T-cell (primary cell): ENCODE measurements at regions not wholly inside any gene's neighbourhood (a gene's known extent, or its start where the extent isn't known, plus 50 kb on each side); places are given as distances from the start of the nearest gene placed in this dataset.

Source experiments
- ATAC-seq, 4 experiments: fragments of 200-7000 bp in 3 of 4; fragments of 150-1000 bp in 1 of 4; cut with Tn5 transposase; replicated peaks in 1 of 4; 1 replicate in 3 of 4; 2 replicates in 1 of 4; pipeline ENCODE4 v1.10.0; 2021; ENCODE audit warnings: moderate library complexity in 3 of 4, mild to moderate bottlenecking in 2 of 4, moderate number of reproducible peaks in 1 of 4
- CTCF ChIA-PET, 2 donors: fragments of 300-600 bp; sonication (Branson Sonifier 250); formaldehyde crosslinking; loops; one replicate each; lab custom pipeline; 2022; ENCODE audit warnings: antibody characterized with exemption in 2 of 2; lab: Charles Lee
- POLR2A ChIA-PET, 2 donors: fragments of 300-600 bp; sonication (Branson Sonifier 250); formaldehyde crosslinking; loops; one replicate each; lab custom pipeline; 2022; ENCODE audit warnings: antibody characterized with exemption in 2 of 2; lab: Charles Lee
- DNase-seq, 35 experiments: peaks; one replicate each; pipeline versions ENCODE4 v3.0.0 to v3.0.0-alpha.2; 2013 to 2023
- H3K27ac ChIP-seq: one replicate; pipeline ENCODE4 v1.5.1; 2013; ENCODE audit warnings: low read length
- H3K27me3 ChIP-seq, 2 experiments: replicated peaks in 1 of 2; 1 replicate in 1 of 2; 2 replicates in 1 of 2; pipeline versions ENCODE4 v1.6.1 to v1.7.0; 2013; ENCODE audit warnings: low read length in 1 of 2, mixed read lengths in 1 of 2; ENCODE audit not compliant: control insufficient read depth in 2 of 2, insufficient read depth in 2 of 2; ENCODE audit errors: extremely low read depth in 1 of 2
- H3K36me3 ChIP-seq, 2 donors: 1 replicate in 1 of 2; 2 replicates in 1 of 2; pipeline versions ENCODE4 v1.6.1 to v1.7.0; 2013; ENCODE audit warnings: low read length in 1 of 2; ENCODE audit not compliant: control insufficient read depth in 2 of 2, insufficient read depth in 1 of 2; ENCODE audit errors: extremely low read depth in 1 of 2
- H3K4me1 ChIP-seq, 2 experiments: 1 replicate in 1 of 2; 2 replicates in 1 of 2; pipeline versions ENCODE4 v1.6.1 to v1.7.0; 2013; ENCODE audit warnings: low read length in 2 of 2, mixed read lengths in 1 of 2; ENCODE audit not compliant: insufficient read depth in 2 of 2, control insufficient read depth in 1 of 2; ENCODE audit errors: extremely low read depth in 1 of 2
- H3K4me3 ChIP-seq, 2 donors: 1 replicate in 1 of 2; 2 replicates in 1 of 2; pipeline versions ENCODE4 v1.5.1 to v1.7.0; 2013; ENCODE audit warnings: mild to moderate bottlenecking in 2 of 2, low read length in 1 of 2, moderate library complexity in 1 of 2; ENCODE audit not compliant: control insufficient read depth in 1 of 2; ENCODE audit errors: extremely low read depth in 1 of 2
- H3K9me3 ChIP-seq: 2 replicates; pipeline ENCODE4 v1.7.0; 2013
- H3K27ac Mint-ChIP-seq, 2 donors: one replicate each; pipeline ENCODE4 v1.8.0; 2020 to 2021; ENCODE audit warnings: mild to moderate bottlenecking in 2 of 2, mixed read lengths in 2 of 2
- H3K27me3 Mint-ChIP-seq, 2 donors: one replicate each; pipeline ENCODE4 v1.8.0; 2021 to 2022; ENCODE audit warnings: mixed read lengths in 2 of 2
- H3K36me3 Mint-ChIP-seq: one replicate; pipeline ENCODE4 v1.8.0; 2021; ENCODE audit warnings: mixed read lengths
- H3K4me1 Mint-ChIP-seq, 3 donors: one replicate each; pipeline ENCODE4 v1.8.0; 2020 to 2022; ENCODE audit warnings: mixed read lengths in 3 of 3, mild to moderate bottlenecking in 1 of 3
- H3K4me3 Mint-ChIP-seq, 3 donors: one replicate each; pipeline ENCODE4 v1.8.0; 2020 to 2022; ENCODE audit warnings: mild to moderate bottlenecking in 3 of 3, mixed read lengths in 3 of 3, moderate library complexity in 3 of 3
- H3K9me3 Mint-ChIP-seq, 3 donors: one replicate each; pipeline ENCODE4 v1.8.0; 2020 to 2022; ENCODE audit warnings: mixed read lengths in 3 of 3
- WGBS: methylation state at CpG from one replicate; pipeline ENCODE4 v1.1.5; 2013; ENCODE audit warnings: missing lambda C conversion rate; ENCODE audit not compliant: insufficient coverage; 5-methylcytosine and 5-hydroxymethylcytosine counted together

- no peak overlapping the region for H3K4me3 Mint-ChIP-seq
- POLR2A ChIA-PET = no interaction called here
- H3K27me3 ChIP-seq = no peaks in the 10 kb centered on the region
- H3K27ac Mint-ChIP-seq = no peak overlapping the region
- no peaks in the 10 kb centered on the region for H3K9me3 ChIP-seq
- H3K27ac ChIP-seq = no peak overlapping the region
- no peaks in the 10 kb centered on the region for H3K36me3 ChIP-seq
- H3K9me3 Mint-ChIP-seq = peaks cover 2 to 9% (median 5%) of the 10 kb centered on the region in 3 donors
- DNase-seq = no peak
- no CpG with 5 or more reads among the region's 1 CpG for WGBS
- H3K4me1 ChIP-seq = no peaks in the 10 kb centered on the region
- no peak overlapping the region for H3K4me3 ChIP-seq
- no peaks in the 10 kb centered on the region for H3K36me3 Mint-ChIP-seq
- CTCF ChIA-PET = no interaction called here
- no peaks in the 10 kb centered on the region for H3K4me1 Mint-ChIP-seq
- H3K27me3 Mint-ChIP-seq = no peaks in the 10 kb centered on the region
- no peak for ATAC-seq
These were observed 1460.0 kb upstream of the ADGRB3 start for GRCh38 chr6:67175101-67175500.

- ATAC-seq = no peak
- H3K27ac Mint-ChIP-seq = no peak overlapping the region
- WGBS = no CpG with 5 or more reads among the region's 1 CpG
- no peak for DNase-seq
- H3K4me3 ChIP-seq = no peak overlapping the region
- no peaks in the 10 kb centered on the region for H3K27me3 ChIP-seq
- H3K27me3 Mint-ChIP-seq = no peaks in the 10 kb centered on the region
- H3K4me1 Mint-ChIP-seq = no peaks in the 10 kb centered on the region
- H3K36me3 ChIP-seq = no peaks in the 10 kb centered on the region
- POLR2A ChIA-PET = no interaction called here
- no peak overlapping the region for H3K4me3 Mint-ChIP-seq
- H3K9me3 Mint-ChIP-seq = peaks cover 12 to 19% (median 14%) of the 10 kb centered on the region in 3 donors
- H3K9me3 ChIP-seq = no peaks in the 10 kb centered on the region
- CTCF ChIA-PET = no interaction called here
- no peaks in the 10 kb centered on the region for H3K36me3 Mint-ChIP-seq
- no peak overlapping the region for H3K27ac ChIP-seq
- H3K4me1 ChIP-seq = no peaks in the 10 kb centered on the region
These were observed 1458.6 kb upstream of the EYS start for GRCh38 chr6:67165606-67166005.

GRCh38 chr6:67160820-67161219 is 1453.8 kb upstream of the EYS start:
- Histone ChIP-seq H3K4me3 (no peak overlapping the region), H3K36me3 (no peaks in the 10 kb centered on the region), H3K9me3 (no peaks in the 10 kb centered on the region), H3K27me3 (no peaks in the 10 kb centered on the region), H3K4me1 (no peaks in the 10 kb centered on the region), H3K27ac (no peak overlapping the region)
- 33% methylated on average over 1 of the region's 1 CpG for whole genome bisulfite sequencing
- DNase-seq (no peak), ATAC-seq (no peak)
- Mint-ChIP-seq H3K9me3 (peaks cover 12 to 27% (median 17%) of the 10 kb centered on the region in 3 donors), H3K27ac (no peak overlapping the region), H3K4me1 (no peaks in the 10 kb centered on the region), H3K4me3 (no peak overlapping the region), H3K27me3 (no peaks in the 10 kb centered on the region), H3K36me3 (no peaks in the 10 kb centered on the region)
- POLR2A ChIA-PET = no interaction called here
- CTCF ChIA-PET = no interaction called here

GRCh38 chr6:67141005-67141404 is 1434.0 kb upstream of the EYS start:
- H3K27me3 Mint-ChIP-seq = no peaks in the 10 kb centered on the region
- Histone ChIP-seq H3K9me3 (peaks cover 2% of the 10 kb centered on the region), H3K4me1 (no peaks in the 10 kb centered on the region), H3K27me3 (no peaks in the 10 kb centered on the region), H3K27ac (no peak overlapping the region), H3K36me3 (no peaks in the 10 kb centered on the region), H3K4me3 (no peak overlapping the region)
- no peaks in the 10 kb centered on the region for H3K4me1 Mint-ChIP-seq
- POLR2A ChIA-PET = no interaction called here
- DNase-seq = no peak
- H3K36me3 Mint-ChIP-seq = no peaks in the 10 kb centered on the region
- H3K9me3 Mint-ChIP-seq = peaks cover 3 to 9% (median 7%) of the 10 kb centered on the region in 3 donors
- CTCF ChIA-PET = no interaction called here
- H3K4me3 Mint-ChIP-seq = no peak overlapping the region
- H3K27ac Mint-ChIP-seq = no peak overlapping the region
- no peak for ATAC-seq
- 86% methylated on average over 1 of the region's 4 CpGs for WGBS

GRCh38 chr6:67133973-67134372 is 1426.9 kb upstream of the EYS start:
- CTCF ChIA-PET = no interaction called here
- H3K27ac ChIP-seq = no peak overlapping the region
- H3K4me3 ChIP-seq = no peak overlapping the region
- H3K27me3 ChIP-seq = no peaks in the 10 kb centered on the region
- H3K9me3 Mint-ChIP-seq = peaks cover 0 to 4% (median 2%) of the 10 kb centered on the region in 3 donors
- no peak overlapping the region for H3K27ac Mint-ChIP-seq
- POLR2A ChIA-PET = no interaction called here
- H3K4me3 Mint-ChIP-seq = no peak overlapping the region
- no peaks in the 10 kb centered on the region for H3K36me3 ChIP-seq
- no peak for DNase-seq
- ATAC-seq = no peak
- 83% methylated on average over 1 of the region's 5 CpGs for WGBS
- H3K9me3 ChIP-seq = no peaks in the 10 kb centered on the region
- H3K4me1 ChIP-seq = no peaks in the 10 kb centered on the region
- H3K36me3 Mint-ChIP-seq = no peaks in the 10 kb centered on the region
- no peaks in the 10 kb centered on the region for H3K4me1 Mint-ChIP-seq
- H3K27me3 Mint-ChIP-seq = no peaks in the 10 kb centered on the region

- Mint-ChIP-seq H3K4me3 (no peak overlapping the region), H3K9me3 (peaks cover 0 to 4% (median 2%) of the 10 kb centered on the region in 3 donors), H3K4me1 (no peaks in the 10 kb centered on the region), H3K27ac (no peak overlapping the region), H3K36me3 (no peaks in the 10 kb centered on the region), H3K27me3 (no peaks in the 10 kb centered on the region)
- H3K4me3 ChIP-seq = no peak overlapping the region
- H3K27me3 ChIP-seq = no peaks in the 10 kb centered on the region
- H3K27ac ChIP-seq = no peak overlapping the region
- ChIA-PET CTCF (no interaction called here), POLR2A (no interaction called here)
- ATAC-seq (no peak), DNase-seq (no peak)
- no peaks in the 10 kb centered on the region for H3K9me3 ChIP-seq
- H3K36me3 ChIP-seq = no peaks in the 10 kb centered on the region
- WGBS = no CpG with 5 or more reads among the region's 2 CpGs
- H3K4me1 ChIP-seq = no peaks in the 10 kb centered on the region
These were observed 1424.8 kb upstream of the EYS start for GRCh38 chr6:67131827-67132226.

GRCh38 chr6:67129780-67130179 is 1422.8 kb upstream of the EYS start:
- WGBS = 100% methylated on average over 1 of the region's 4 CpGs
- ChIA-PET CTCF (no interaction called here), POLR2A (interaction anchor here in 1 of 2 donors (0.5 kb wide), 1 partner anchor 97 kb away, joined by 3 read pairs; no protein-coding TSS in a partner anchor)
- H3K9me3 ChIP-seq = no peaks in the 10 kb centered on the region
- no peak overlapping the region for H3K27ac ChIP-seq
- ATAC-seq (no peak), DNase-seq (no peak)
- no peaks in the 10 kb centered on the region for H3K27me3 ChIP-seq
- Mint-ChIP-seq H3K27me3 (no peaks in the 10 kb centered on the region), H3K9me3 (peaks cover 0 to 6% (median 4%) of the 10 kb centered on the region in 3 donors), H3K36me3 (no peaks in the 10 kb centered on the region), H3K4me1 (no peaks in the 10 kb centered on the region), H3K27ac (no peak overlapping the region), H3K4me3 (no peak overlapping the region)
- no peaks in the 10 kb centered on the region for H3K36me3 ChIP-seq
- H3K4me1 ChIP-seq = no peaks in the 10 kb centered on the region
- H3K4me3 ChIP-seq = no peak overlapping the region
